ENCODE measurements at regions not wholly inside any gene's neighbourhood (a gene's known extent, or its start where the extent isn't known, plus 50 kb on each side); places are given as distances from the start of the nearest gene placed in this dataset.

DNA sequence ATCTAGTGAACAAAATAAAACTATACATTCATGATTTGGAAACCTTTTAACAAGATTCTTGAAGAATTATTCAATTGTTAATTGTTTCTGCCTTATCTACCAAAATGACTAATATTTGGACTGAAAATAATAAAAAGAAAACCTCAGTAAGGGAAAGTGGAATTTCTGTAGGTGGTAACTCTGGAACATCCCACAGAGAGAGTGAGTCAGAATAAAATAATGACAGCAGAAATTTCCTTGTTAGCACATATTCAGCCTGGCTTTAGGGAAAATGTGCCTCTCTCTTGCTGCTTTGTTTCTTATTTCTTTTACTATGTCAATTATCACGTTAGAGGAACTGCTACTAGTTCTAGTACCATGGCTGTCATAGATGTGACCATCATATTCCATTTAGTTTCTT lies 421.5 kb upstream of the GNPDA2 start:
- H3K9me3 Mint-ChIP-seq, result peaks cover 23% of the 10 kb centered on the region
- no peak overlapping the region for H3K27ac Mint-ChIP-seq
- no peaks in the 10 kb centered on the region for H3K27me3 Mint-ChIP-seq (ENCODE audit: insufficient read depth)
- no peak for DNase-seq
- H3K36me3 Mint-ChIP-seq (ENCODE audit: low read depth), result no peaks in the 10 kb centered on the region
- TF ChIP-seq CTCF (IDR thresholded peaks at IDR 0.05), result no peak
- H3K4me1 Mint-ChIP-seq (ENCODE audit: low read depth), result no peaks in the 10 kb centered on the region
- no peak overlapping the region for H3K4me3 Mint-ChIP-seq

DNA sequence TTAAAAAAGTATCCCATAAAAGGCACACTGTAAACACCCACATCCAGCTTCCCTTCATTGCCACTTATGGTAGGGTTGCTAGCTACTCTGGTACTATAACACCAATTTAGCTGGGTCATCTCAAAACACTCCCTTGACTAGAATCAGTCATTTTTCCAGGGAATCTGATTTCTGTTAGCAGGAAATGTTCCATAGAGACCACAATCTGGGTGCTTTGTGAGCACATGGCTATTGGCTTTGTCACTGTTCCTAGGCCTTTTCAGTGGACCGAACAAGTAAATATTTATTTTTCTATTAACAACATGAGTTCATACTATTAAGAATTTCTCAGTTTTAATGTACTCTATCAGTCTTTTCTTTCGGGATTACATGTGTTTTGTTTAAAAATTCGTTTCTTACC lies 404.7 kb upstream of the GNPDA2 start:
- Mint-ChIP-seq H3K9me3 (peaks cover 36% of the 10 kb centered on the region), H3K27ac (no peak overlapping the region), H3K4me1 (ENCODE audit: low read depth) (no peaks in the 10 kb centered on the region), H3K27me3 (ENCODE audit: insufficient read depth) (no peaks in the 10 kb centered on the region), H3K36me3 (ENCODE audit: low read depth) (no peaks in the 10 kb centered on the region), H3K4me3 (no peak overlapping the region)
- no peak for TF ChIP-seq CTCF (IDR thresholded peaks at IDR 0.05)
- DNase-seq, result no peak

DNA sequence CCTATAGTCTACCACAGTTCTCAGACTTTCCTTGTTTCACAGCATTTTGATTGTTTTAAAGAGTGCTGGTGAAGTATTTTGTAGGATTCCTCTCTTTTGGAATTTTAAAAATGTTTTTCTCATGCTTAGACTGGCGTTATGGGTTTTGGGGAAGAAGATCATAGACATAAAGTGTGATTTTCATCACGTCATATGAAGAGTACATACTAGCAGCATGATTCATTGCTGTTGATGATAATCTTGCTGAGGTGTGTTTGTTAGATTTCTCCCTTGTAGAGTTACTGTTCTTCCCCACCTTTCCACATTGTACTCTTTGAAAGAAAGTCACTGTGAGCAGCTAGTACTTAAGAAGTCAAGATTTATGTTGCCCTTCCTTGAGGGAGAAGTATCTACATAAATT lies 396.1 kb upstream of the GNPDA2 start:
- Mint-ChIP-seq H3K36me3 (ENCODE audit: low read depth) (no peaks in the 10 kb centered on the region), H3K27me3 (ENCODE audit: insufficient read depth) (no peaks in the 10 kb centered on the region), H3K27ac (no peak overlapping the region), H3K9me3 (peaks cover 36% of the 10 kb centered on the region), H3K4me3 (no peak overlapping the region), H3K4me1 (ENCODE audit: low read depth) (no peaks in the 10 kb centered on the region)
- no peak for TF ChIP-seq CTCF (IDR thresholded peaks at IDR 0.05)
- no peak for DNase-seq

GRCh38 chr4:45121426-45121975 lies 395.1 kb upstream of the GNPDA2 start:
- peaks cover 34% of the 10 kb centered on the region for H3K9me3 Mint-ChIP-seq
- no peak overlapping the region for H3K4me3 Mint-ChIP-seq
- no peak for TF ChIP-seq CTCF (IDR thresholded peaks at IDR 0.05)
- no peaks in the 10 kb centered on the region for H3K36me3 Mint-ChIP-seq (ENCODE audit: low read depth)
- no peak overlapping the region for H3K27ac Mint-ChIP-seq
- H3K27me3 Mint-ChIP-seq (ENCODE audit: insufficient read depth), result no peaks in the 10 kb centered on the region
- DNase-seq, result no peak
- H3K4me1 Mint-ChIP-seq (ENCODE audit: low read depth), result no peaks in the 10 kb centered on the region

DNA sequence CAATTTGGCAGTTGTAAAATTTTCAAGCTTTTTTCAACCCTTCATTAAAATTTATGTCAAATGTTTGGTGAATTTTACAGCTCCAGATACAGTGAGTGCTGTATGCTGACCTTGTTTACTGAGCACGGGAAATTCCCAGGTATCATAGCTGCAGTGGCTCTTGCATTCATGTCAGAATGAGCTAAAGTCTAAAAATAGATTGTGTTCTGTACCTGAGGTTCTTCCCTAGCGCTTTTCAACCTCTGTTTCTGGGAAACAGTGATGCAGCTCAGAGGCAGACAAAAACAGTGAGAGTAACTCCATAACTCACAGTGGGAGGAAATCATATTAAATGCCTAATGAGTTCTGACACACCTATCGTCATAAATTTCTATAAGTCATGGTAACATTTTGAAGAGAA lies 393.8 kb upstream of the GNPDA2 start:
- TF ChIP-seq CTCF (IDR thresholded peaks at IDR 0.05), result no peak
- Mint-ChIP-seq H3K4me3 (no peak overlapping the region), H3K36me3 (ENCODE audit: low read depth) (no peaks in the 10 kb centered on the region), H3K9me3 (peaks cover 30% of the 10 kb centered on the region), H3K27me3 (ENCODE audit: insufficient read depth) (no peaks in the 10 kb centered on the region), H3K27ac (no peak overlapping the region), H3K4me1 (ENCODE audit: low read depth) (no peaks in the 10 kb centered on the region)
- no peak for DNase-seq

DNA sequence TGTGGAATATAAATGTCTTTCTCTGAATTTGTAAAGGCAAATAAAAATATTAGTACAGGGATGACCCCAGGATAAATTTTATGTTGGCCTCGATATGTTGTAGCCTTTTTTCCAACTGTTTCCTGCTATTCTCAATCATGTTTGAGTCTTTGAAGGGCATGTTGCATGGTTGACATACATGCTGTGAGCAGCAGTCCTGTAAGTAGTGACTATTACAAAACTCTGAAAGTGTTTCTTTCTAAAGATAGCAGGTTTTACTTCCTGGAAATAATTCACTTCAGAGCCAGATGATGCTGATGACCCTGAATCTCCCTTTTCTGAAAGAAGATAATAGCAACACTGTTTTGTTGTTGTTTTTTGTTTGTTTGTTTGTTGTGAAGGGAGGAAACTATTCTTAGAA lies 393.0 kb upstream of the GNPDA2 start:
- H3K27ac Mint-ChIP-seq, result no peak overlapping the region
- H3K36me3 Mint-ChIP-seq (ENCODE audit: low read depth), result no peaks in the 10 kb centered on the region
- TF ChIP-seq CTCF (IDR thresholded peaks at IDR 0.05), result no peak
- H3K4me1 Mint-ChIP-seq (ENCODE audit: low read depth), result no peaks in the 10 kb centered on the region
- no peak overlapping the region for H3K4me3 Mint-ChIP-seq
- H3K9me3 Mint-ChIP-seq, result peaks cover 27% of the 10 kb centered on the region
- no peaks in the 10 kb centered on the region for H3K27me3 Mint-ChIP-seq (ENCODE audit: insufficient read depth)
- no peak for DNase-seq

All from HFFc6 (cell line).